HG02884 (cell line): ENCODE measurements at regions not wholly inside any gene's neighbourhood (a gene's known extent, or its start where the extent isn't known, plus 50 kb on each side); places are given as distances from the start of the nearest gene placed in this dataset.
"Not testable (repeated sequence)": the region's sequence is repeated elsewhere in the genome, so short reads cannot be mapped to it uniquely, and the experiment has no call there.

ENCODE experiments used
- ATAC-seq: cut with Tn5 transposase; IDR thresholded peaks from one replicate; pipeline ENCODE4 v1.9.1; 2021; ENCODE audit warnings: mild to moderate bottlenecking, moderate library complexity; ENCODE audit not compliant: unreplicated experiment

GRCh38 chr5:145585443-145586148 lies 249.5 kb downstream of the PRELID2 start:
- ATAC-seq, result no peak

GRCh38 chr5:145579301-145579700 lies 255.8 kb downstream of the PRELID2 start:
- ATAC-seq, result no peak

- ATAC-seq, result no peak
Measured at GRCh38 chr5:145574889-145575573, 260.1 kb downstream of the PRELID2 start.

GRCh38 chr5:145568581-145568980 lies 266.6 kb downstream of the PRELID2 start:
- ATAC-seq, result no peak

GRCh38 chr5:145562931-145563330 lies 272.2 kb downstream of the PRELID2 start:
- ATAC-seq, result no peak

GRCh38 chr5:145558288-145558687 lies 276.9 kb downstream of the PRELID2 start:
- ATAC-seq, result no peak

GRCh38 chr5:145557345-145557744 lies 277.8 kb downstream of the PRELID2 start:
- ATAC-seq, result no peak

- ATAC-seq, result no peak
Measured at GRCh38 chr5:145554399-145554798, 280.7 kb downstream of the PRELID2 start.

- no peak for ATAC-seq
Measured at GRCh38 chr5:145553177-145553576, 282.0 kb downstream of the PRELID2 start.

- no peak for ATAC-seq
Measured at GRCh38 chr5:145551714-145552113, 283.4 kb downstream of the PRELID2 start.

GRCh38 chr5:145548097-145548496 lies 287.0 kb downstream of the PRELID2 start:
- no peak for ATAC-seq

- no peak for ATAC-seq
Measured at GRCh38 chr5:145544401-145544800, 290.7 kb downstream of the PRELID2 start.

- no peak for ATAC-seq
Measured at GRCh38 chr5:145543968-145544367, 291.2 kb downstream of the PRELID2 start.

GRCh38 chr5:145540375-145540774 lies 294.8 kb downstream of the PRELID2 start:
- ATAC-seq, result no peak

- ATAC-seq, result no peak
Measured at GRCh38 chr5:145539201-145539600, 295.9 kb downstream of the PRELID2 start.

- ATAC-seq, result no peak
Measured at GRCh38 chr5:145536133-145536532, 299.0 kb downstream of the PRELID2 start.

GRCh38 chr5:145531038-145531734 lies 304.0 kb downstream of the PRELID2 start:
- ATAC-seq, result no peak

- ATAC-seq, result no peak
Measured at GRCh38 chr5:145521523-145521922, 313.6 kb downstream of the PRELID2 start.

GRCh38 chr5:145521066-145521465 lies 314.1 kb downstream of the PRELID2 start:
- no peak for ATAC-seq

- no peak for ATAC-seq
Measured at GRCh38 chr5:145520335-145520734, 314.8 kb downstream of the PRELID2 start.

GRCh38 chr5:145517588-145517987 lies 317.6 kb downstream of the PRELID2 start:
- not testable (repeated sequence) for ATAC-seq

- no peak for ATAC-seq
Measured at GRCh38 chr5:145511351-145511750, 323.8 kb downstream of the PRELID2 start.
